D341Med (cell line): ENCODE measurements at regions not wholly inside any gene's neighbourhood (a gene's known extent, or its start where the extent isn't known, plus 50 kb on each side); places are given as distances from the start of the nearest gene placed in this dataset.
"Not testable (repeated sequence)": the region's sequence is repeated elsewhere in the genome, so short reads cannot be mapped to it uniquely, and the experiment has no call there.

ENCODE experiments used
- DNase-seq: peaks from one replicate; pipeline ENCODE4 v3.0.0; 2012; ENCODE audit warnings: low spot score

GRCh38 chr1:208717525-208717924 lies 473.3 kb upstream of the PLXNA2 start:
- no peak for DNase-seq

DNA sequence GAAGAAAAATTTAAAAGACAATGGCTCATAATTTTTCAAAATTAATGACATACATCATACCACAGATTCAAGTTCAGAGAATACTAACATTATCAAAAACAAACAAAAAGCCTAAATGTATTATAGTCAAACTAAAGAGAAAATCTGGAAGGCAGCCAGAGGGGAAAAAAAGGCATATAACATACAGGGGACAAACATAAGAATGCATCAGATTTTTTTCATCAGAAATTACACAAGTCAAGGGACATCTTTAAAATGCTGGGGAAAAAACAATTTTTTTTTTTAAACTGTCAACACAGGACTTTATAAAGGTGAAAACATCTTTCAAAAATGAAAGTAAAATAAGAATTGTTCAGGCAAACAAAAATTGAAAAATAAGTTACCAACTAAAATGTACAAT lies 478.4 kb upstream of the PLXNA2 start:
- no peak for DNase-seq

DNA sequence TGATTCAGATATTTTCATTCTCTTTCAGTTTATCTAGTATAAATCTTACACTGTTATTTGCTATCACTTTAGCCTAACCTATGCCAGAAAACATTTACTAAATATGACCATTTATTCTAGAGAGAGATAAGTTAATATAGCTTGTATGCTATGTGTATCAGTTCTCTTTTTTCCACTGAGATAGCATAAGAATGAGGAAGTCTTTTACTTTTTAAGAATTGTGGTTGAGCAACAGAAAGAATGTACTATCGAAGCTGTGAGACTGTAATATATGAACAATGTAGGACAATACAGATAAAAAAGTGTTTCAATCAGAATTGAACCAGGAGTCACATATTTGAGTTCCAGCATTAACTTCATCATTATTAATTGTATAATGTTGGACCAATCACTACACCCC lies 479.9 kb upstream of the PLXNA2 start:
- no peak for DNase-seq

- no peak for DNase-seq
These were observed 484.6 kb upstream of the PLXNA2 start for GRCh38 chr1:208728815-208729214.

DNA sequence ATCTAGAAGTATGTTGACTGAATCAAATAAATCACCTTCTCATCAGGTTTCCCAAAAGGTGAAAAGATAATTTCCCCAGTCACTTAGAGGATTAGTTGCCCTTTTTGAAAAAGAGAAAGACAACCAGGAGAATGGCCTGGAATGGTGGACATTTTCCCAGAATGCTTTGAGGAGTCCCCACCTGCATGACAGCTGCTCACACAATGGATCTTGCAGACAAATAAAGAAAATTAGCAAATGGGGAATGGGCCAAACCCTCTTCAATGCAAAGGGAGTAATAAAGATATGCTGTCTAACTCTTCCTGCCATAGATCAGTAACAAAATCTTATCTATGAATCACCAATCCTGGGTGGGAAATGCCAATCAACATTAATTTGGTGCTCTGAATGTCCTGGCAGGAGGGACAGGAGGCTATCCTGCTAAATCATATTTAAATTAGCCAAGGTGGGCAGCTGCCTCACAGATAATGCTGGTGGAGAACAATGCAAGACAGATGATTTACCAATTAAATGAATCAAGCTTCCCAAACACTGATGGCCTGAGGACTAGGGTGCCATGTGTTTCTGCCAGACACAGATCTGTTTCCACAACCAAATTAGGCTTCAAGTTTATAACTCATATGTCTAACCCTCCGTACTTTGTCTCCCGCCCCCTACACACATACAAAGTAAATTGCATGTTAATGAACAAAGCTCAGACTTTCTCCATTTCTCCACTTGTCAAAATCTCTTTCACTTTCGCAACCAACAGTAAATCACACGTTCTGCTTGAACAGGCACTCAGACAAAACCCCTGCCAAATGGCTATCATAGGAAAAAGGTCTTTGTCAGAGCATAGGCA lies 488.0 kb upstream of the PLXNA2 start:
- DNase-seq: no peak

DNA sequence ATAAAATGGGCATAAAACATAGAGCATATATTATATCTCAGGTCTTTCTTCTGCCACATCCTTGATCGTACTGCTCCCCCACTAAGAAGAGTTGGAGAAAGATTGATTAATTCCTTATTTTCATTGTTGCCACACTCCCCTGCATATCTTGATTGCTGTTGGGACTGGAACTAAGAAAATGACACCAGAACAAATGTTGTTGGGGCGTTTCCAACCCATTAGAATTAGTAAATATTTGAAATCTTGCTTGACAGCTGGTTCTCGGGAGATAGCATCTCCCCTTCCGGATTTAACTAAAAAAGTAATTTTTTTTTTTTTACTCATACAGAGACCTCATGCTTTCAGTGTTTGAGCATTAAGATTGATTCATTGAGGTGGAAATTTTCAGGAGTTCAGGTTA lies 493.0 kb upstream of the PLXNA2 start:
- no peak for DNase-seq

GRCh38 chr1:208737922-208738321 lies 493.7 kb upstream of the PLXNA2 start:
- no peak for DNase-seq

GRCh38 chr1:208739636-208740035 lies 495.5 kb upstream of the PLXNA2 start:
- not testable (repeated sequence) for DNase-seq

- no peak for DNase-seq
These were observed 497.1 kb upstream of the PLXNA2 start for GRCh38 chr1:208741296-208741695.

DNA sequence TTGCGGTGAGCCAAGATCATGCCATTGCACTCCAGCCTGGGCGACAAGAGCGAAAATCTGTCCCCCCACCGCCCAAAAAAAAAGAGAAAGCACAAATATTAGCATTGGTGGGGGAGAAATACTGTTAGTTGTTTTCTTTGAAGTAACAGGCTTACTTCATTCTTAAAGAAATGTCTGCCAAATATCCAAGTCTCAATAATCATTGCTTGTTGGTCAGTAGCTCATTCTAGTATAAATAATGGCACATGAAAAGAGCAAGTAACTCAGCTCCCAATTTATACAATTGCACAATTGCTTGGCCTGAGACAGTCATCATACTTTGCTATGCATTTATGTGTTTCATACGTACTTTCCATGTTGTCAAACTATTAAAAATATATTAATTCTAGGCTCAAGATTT lies 499.2 kb upstream of the PLXNA2 start:
- DNase-seq: no peak

GRCh38 chr1:208747979-208748378 lies 503.8 kb upstream of the PLXNA2 start:
- no peak for DNase-seq

DNA sequence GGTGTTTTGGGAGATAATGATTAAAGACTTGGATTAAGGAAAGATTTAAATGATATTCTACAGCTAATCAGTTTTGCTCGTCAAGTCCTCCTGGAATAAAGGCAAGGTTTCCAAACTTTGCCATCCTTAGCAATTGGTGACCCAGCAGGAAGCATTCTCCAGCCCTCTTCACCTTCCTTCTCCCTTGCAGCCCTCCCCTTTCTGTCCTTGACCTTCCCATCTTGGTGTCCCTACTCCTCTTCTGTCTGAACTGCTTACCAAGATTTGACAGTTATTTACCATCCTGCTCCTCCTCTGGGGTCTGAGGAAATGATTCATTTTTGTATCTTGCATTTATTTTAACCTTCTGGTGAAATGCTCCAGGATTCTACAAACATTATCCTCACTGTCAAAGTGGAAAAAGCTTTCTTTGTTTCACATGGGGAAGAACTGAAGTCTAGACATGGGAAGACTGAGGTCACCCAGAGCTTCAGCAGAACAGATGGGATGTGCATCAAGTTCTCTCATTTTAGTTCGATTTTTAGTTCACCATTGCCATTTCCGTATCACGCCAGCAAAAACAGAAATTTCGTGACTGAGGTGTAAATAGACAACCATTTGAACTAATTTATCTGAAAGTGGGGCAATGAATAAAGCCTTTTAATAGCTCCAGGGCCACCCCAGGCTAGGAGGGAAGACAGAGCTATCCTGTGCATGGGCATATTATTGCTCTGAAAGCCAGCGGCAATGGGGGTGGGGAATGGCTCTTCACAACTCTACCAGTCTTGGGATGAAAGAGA lies 504.4 kb upstream of the PLXNA2 start:
- DNase-seq: no peak

- no peak for DNase-seq
These were observed 512.3 kb upstream of the PLXNA2 start for GRCh38 chr1:208756339-208756981.

- DNase-seq: no peak
These were observed 513.7 kb upstream of the PLXNA2 start for GRCh38 chr1:208757846-208758245.

DNA sequence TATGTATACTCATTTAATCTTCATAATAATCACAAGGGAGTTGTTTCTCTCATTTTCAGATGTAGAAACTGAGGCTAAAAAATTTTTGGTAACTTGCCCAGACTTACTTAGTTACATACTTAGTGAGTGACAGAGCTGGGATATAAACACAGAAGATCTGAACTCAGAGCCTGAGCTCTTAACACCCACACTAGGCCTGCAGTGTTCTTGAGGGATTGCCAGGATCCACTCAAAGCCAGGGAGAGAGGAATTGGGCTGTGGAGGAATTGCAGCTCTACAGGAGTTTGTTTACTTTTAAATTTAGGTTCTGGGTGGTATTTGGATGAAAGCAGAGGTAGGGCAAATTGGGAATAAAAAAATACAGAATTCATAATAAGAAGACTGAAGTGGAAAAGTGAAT lies 515.1 kb upstream of the PLXNA2 start:
- no peak for DNase-seq

GRCh38 chr1:208763971-208764370 lies 519.8 kb upstream of the PLXNA2 start:
- DNase-seq: no peak

DNA sequence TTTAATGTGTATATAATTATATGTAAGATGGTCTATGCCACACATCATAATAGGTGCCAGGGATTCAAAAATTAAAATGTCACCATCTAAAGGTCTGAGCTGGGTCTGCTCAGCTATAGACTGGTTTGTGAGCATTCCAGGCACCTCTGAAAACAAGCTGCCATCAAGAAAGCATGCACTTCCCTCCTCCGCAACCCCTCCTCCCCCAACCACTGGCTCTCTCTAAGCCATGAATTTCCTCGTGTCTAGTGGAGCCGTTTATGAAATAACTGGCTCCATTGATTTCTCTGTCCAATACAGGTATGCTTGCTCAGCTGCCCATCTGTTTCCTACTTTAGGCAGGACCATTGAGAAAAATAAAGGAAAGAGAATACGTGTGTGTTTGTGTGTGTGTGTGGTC lies 522.6 kb upstream of the PLXNA2 start:
- no peak for DNase-seq

- no peak for DNase-seq
These were observed 523.6 kb upstream of the PLXNA2 start for GRCh38 chr1:208767816-208768215.

DNA sequence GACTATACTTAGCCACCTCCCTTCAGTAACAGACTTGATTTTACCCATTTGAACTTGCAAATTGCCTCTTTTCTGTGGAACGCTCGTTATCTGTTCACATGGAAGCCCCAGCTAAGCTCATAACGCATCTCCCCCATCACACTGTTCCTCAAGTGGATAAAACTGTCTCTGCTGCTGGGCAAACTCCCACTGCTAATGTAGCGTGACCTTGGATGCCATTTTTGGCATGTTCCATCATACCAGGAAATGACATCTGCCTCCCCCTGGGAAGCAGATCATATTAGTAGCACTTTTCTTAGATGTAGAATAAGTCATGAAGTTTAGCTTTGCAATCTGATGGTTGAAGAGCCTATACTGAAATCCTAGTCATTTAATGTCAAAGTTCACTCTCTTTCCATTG lies 528.7 kb upstream of the PLXNA2 start:
- DNase-seq: no peak

GRCh38 chr1:208775841-208776240 lies 531.7 kb upstream of the PLXNA2 start:
- DNase-seq: no peak

DNA sequence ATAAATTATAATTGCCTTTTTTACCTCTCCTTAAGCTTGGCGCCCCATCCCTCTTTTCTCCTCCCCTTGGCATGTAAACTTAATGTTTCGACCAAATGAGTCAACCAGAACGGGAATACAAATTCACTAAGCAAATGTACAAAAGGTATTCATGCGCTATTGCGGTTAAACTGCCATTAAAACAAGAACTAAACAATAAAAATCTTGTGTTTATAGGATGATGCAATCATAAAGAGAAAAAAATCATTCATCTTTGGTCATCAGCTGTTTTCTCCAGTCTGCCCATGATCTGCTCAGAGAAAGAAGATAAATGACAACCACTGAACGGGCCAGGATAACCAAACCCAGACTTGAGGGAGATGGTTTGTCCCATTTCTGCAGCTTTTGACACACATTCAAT lies 534.2 kb upstream of the PLXNA2 start:
- DNase-seq: no peak

DNA sequence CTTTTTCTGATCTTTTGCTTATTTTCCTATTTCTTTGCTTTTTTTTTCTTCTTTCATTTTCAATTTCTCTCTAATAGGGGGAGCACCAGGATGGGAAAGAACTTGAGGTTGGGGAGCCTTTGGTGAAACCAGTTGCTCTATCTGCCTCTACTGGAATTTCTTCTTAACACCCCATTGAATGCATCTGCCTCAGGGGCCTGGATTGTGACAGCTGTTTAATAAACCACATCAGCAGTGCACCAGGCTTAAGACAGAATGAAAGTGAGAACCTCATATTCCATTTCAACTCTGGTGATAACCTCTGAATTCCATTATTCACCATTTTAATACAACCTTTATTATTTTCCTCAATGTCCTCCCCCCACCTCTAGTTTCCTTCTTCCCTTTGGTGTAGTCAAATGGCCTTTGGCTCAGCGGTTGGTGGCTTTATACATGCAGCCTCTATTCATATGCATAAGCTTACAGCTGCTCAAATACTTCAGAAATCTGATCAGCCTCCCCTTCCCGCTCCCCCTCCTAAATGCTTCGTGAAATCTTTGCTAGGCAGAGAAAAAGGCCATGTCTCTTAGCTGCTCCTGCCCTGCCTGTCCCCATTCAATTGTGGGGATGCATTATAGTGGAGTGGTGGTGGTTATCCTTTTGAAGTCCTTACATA lies 537.3 kb upstream of the PLXNA2 start:
- no peak for DNase-seq
